Natural killer cell treated with Interleukin-12 subunit alpha and Interleukin-12 subunit beta and Interleukin-15 and Interleukin-18, amount 100 ng/mL, for 72 hours (primary cell): ENCODE measurements at regions not wholly inside any gene's neighbourhood (a gene's known extent, or its start where the extent isn't known, plus 50 kb on each side); places are given as distances from the start of the nearest gene placed in this dataset.

Source experiments
- ATAC-seq, 2 donors: fragments of 150-1000 bp; cut with Tn5 transposase in 1 of 2; sonication (Bioruptor Pico), chemical (Tn5 transposase) in 1 of 2; 2 replicates each; pipeline ENCODE4 v1.10.0; 2021
- DNase-seq: peaks from one replicate; pipeline ENCODE4 v3.0.0; 2022; ENCODE audit warnings: low spot score
- H3K27ac Mint-ChIP-seq, 2 donors: 1 replicate in 1 of 2; 2 replicates in 1 of 2; pipeline ENCODE4 v1.8.0; 2022; ENCODE audit warnings: mixed read lengths in 2 of 2, mild to moderate bottlenecking in 1 of 2, moderate library complexity in 1 of 2
- H3K27me3 Mint-ChIP-seq, 2 donors: 1 replicate in 1 of 2; 2 replicates in 1 of 2; pipeline ENCODE4 v1.8.0; 2022; ENCODE audit warnings: mixed read lengths in 2 of 2
- H3K36me3 Mint-ChIP-seq: one replicate; pipeline ENCODE4 v1.8.0; 2022; ENCODE audit warnings: mixed read lengths
- H3K4me1 Mint-ChIP-seq, 2 donors: 1 replicate in 1 of 2; 2 replicates in 1 of 2; pipeline ENCODE4 v1.8.0; 2022; ENCODE audit warnings: low read depth in 2 of 2, mixed read lengths in 2 of 2, mild to moderate bottlenecking in 1 of 2
- H3K4me3 Mint-ChIP-seq: one replicate; pipeline ENCODE4 v1.8.0; 2022; ENCODE audit warnings: mixed read lengths
- H3K9me3 Mint-ChIP-seq: 2 replicates; pipeline ENCODE4 v1.8.0; 2022; ENCODE audit warnings: mixed read lengths

- no peak for DNase-seq
- Mint-ChIP-seq H3K4me1 (no peaks in the 10 kb centered on the region), H3K4me3 (no peak overlapping the region), H3K36me3 (no peaks in the 10 kb centered on the region), H3K27ac (no peak overlapping the region), H3K27me3 (peaks cover 0 to 3% of the 10 kb centered on the region in 2 donors), H3K9me3 (no peaks in the 10 kb centered on the region)
- no peak for ATAC-seq
Observed at GRCh38 chr9:119827126-119827525, 457.9 kb upstream of the BRINP1 start.

GRCh38 chr9:119818726-119819435 is 449.6 kb upstream of the BRINP1 start:
- Mint-ChIP-seq H3K36me3 (no peaks in the 10 kb centered on the region), H3K4me3 (no peak overlapping the region), H3K4me1 (no peaks in the 10 kb centered on the region), H3K9me3 (peaks cover 5% of the 10 kb centered on the region), H3K27ac (no peak overlapping the region), H3K27me3 (no peaks in the 10 kb centered on the region)
- ATAC-seq = no peak
- DNase-seq = no peak

GRCh38 chr9:119810645-119811429 is 441.6 kb upstream of the BRINP1 start:
- Mint-ChIP-seq H3K4me1 (no peaks in the 10 kb centered on the region), H3K36me3 (no peaks in the 10 kb centered on the region)
- no peak for ATAC-seq

GRCh38 chr9:119803679-119804078 is 434.4 kb upstream of the BRINP1 start:
- ATAC-seq = no peak
- DNase-seq = no peak
- H3K4me3 Mint-ChIP-seq = no peak overlapping the region
- H3K36me3 Mint-ChIP-seq = no peaks in the 10 kb centered on the region
- H3K4me1 Mint-ChIP-seq = no peaks in the 10 kb centered on the region
- H3K27ac Mint-ChIP-seq = no peak overlapping the region
- H3K9me3 Mint-ChIP-seq = peaks cover 6% of the 10 kb centered on the region
- peaks cover 0 to 3% of the 10 kb centered on the region in 2 donors for H3K27me3 Mint-ChIP-seq

More at GRCh38 chr9:119810645-119811429, 441.6 kb upstream of the BRINP1 start:
- H3K4me3 Mint-ChIP-seq = no peak overlapping the region
- H3K9me3 Mint-ChIP-seq = peaks cover 19% of the 10 kb centered on the region
- no peak for DNase-seq
- H3K27ac Mint-ChIP-seq = no peak overlapping the region
- H3K27me3 Mint-ChIP-seq = peaks cover 0 to 9% of the 10 kb centered on the region in 2 donors

GRCh38 chr9:119802621-119803020 is 433.4 kb upstream of the BRINP1 start:
- ATAC-seq = no peak
- Mint-ChIP-seq H3K9me3 (peaks cover 6% of the 10 kb centered on the region), H3K4me3 (no peak overlapping the region), H3K27ac (no peak overlapping the region), H3K36me3 (no peaks in the 10 kb centered on the region), H3K27me3 (no peaks in the 10 kb centered on the region), H3K4me1 (no peaks in the 10 kb centered on the region)
- no peak for DNase-seq

- no peak for ATAC-seq
- Mint-ChIP-seq H3K9me3 (peaks cover 6% of the 10 kb centered on the region), H3K4me1 (no peaks in the 10 kb centered on the region)
Observed at GRCh38 chr9:119802133-119802532, 432.9 kb upstream of the BRINP1 start.

GRCh38 chr9:119801311-119801710 is 432.1 kb upstream of the BRINP1 start:
- Mint-ChIP-seq H3K4me3 (no peak overlapping the region), H3K4me1 (no peaks in the 10 kb centered on the region), H3K27me3 (no peaks in the 10 kb centered on the region), H3K9me3 (peaks cover 5% of the 10 kb centered on the region), H3K36me3 (no peaks in the 10 kb centered on the region), H3K27ac (no peak overlapping the region)
- ATAC-seq (no peak), DNase-seq (no peak)

More at GRCh38 chr9:119802133-119802532, 432.9 kb upstream of the BRINP1 start:
- Mint-ChIP-seq H3K4me3 (no peak overlapping the region), H3K27ac (no peak overlapping the region), H3K27me3 (no peaks in the 10 kb centered on the region), H3K36me3 (no peaks in the 10 kb centered on the region)
- DNase-seq = no peak

- ATAC-seq (no peak), DNase-seq (no peak)
- Mint-ChIP-seq H3K9me3 (peaks cover 2% of the 10 kb centered on the region), H3K36me3 (no peaks in the 10 kb centered on the region), H3K27me3 (no peaks in the 10 kb centered on the region), H3K4me1 (no peaks in the 10 kb centered on the region), H3K4me3 (no peak overlapping the region), H3K27ac (no peak overlapping the region)
Observed at GRCh38 chr9:119795395-119795794, 426.2 kb upstream of the BRINP1 start.

GRCh38 chr9:119794836-119795235 is 425.6 kb upstream of the BRINP1 start:
- H3K27ac Mint-ChIP-seq = no peak overlapping the region
- no peaks in the 10 kb centered on the region for H3K36me3 Mint-ChIP-seq
- no peaks in the 10 kb centered on the region for H3K4me1 Mint-ChIP-seq
- no peak overlapping the region for H3K4me3 Mint-ChIP-seq
- DNase-seq (no peak), ATAC-seq (no peak)
- H3K9me3 Mint-ChIP-seq = peaks cover 2% of the 10 kb centered on the region
- no peaks in the 10 kb centered on the region for H3K27me3 Mint-ChIP-seq

- no peak overlapping the region for H3K27ac Mint-ChIP-seq
- H3K4me1 Mint-ChIP-seq = no peaks in the 10 kb centered on the region
- no peaks in the 10 kb centered on the region for H3K36me3 Mint-ChIP-seq
- H3K4me3 Mint-ChIP-seq = no peak overlapping the region
- DNase-seq (no peak), ATAC-seq (no peak)
- no peaks in the 10 kb centered on the region for H3K27me3 Mint-ChIP-seq
- H3K9me3 Mint-ChIP-seq = peaks cover 2% of the 10 kb centered on the region
Observed at GRCh38 chr9:119793218-119793617, 424.0 kb upstream of the BRINP1 start.

GRCh38 chr9:119792242-119792641 is 423.0 kb upstream of the BRINP1 start:
- H3K27ac Mint-ChIP-seq = no peak overlapping the region
- H3K9me3 Mint-ChIP-seq = peaks cover 2% of the 10 kb centered on the region
- H3K4me3 Mint-ChIP-seq = no peak overlapping the region
- no peaks in the 10 kb centered on the region for H3K4me1 Mint-ChIP-seq
- no peak for ATAC-seq
- no peak for DNase-seq
- H3K36me3 Mint-ChIP-seq = no peaks in the 10 kb centered on the region
- H3K27me3 Mint-ChIP-seq = no peaks in the 10 kb centered on the region

GRCh38 chr9:119789987-119790386 is 420.8 kb upstream of the BRINP1 start:
- Mint-ChIP-seq H3K9me3 (no peaks in the 10 kb centered on the region), H3K4me3 (no peak overlapping the region)

GRCh38 chr9:119788921-119789320 is 419.7 kb upstream of the BRINP1 start:
- no peak for ATAC-seq
- H3K9me3 Mint-ChIP-seq = no peaks in the 10 kb centered on the region
- no peak overlapping the region for H3K27ac Mint-ChIP-seq
- no peaks in the 10 kb centered on the region for H3K27me3 Mint-ChIP-seq
- H3K4me1 Mint-ChIP-seq = no peaks in the 10 kb centered on the region
- no peak for DNase-seq
- H3K4me3 Mint-ChIP-seq = no peak overlapping the region
- no peaks in the 10 kb centered on the region for H3K36me3 Mint-ChIP-seq

More at GRCh38 chr9:119789987-119790386, 420.8 kb upstream of the BRINP1 start:
- no peaks in the 10 kb centered on the region for H3K4me1 Mint-ChIP-seq
- no peak for DNase-seq
- no peak for ATAC-seq
- no peak overlapping the region for H3K27ac Mint-ChIP-seq
- H3K27me3 Mint-ChIP-seq = no peaks in the 10 kb centered on the region
- H3K36me3 Mint-ChIP-seq = no peaks in the 10 kb centered on the region

- H3K9me3 Mint-ChIP-seq = no peaks in the 10 kb centered on the region
- no peak overlapping the region for H3K27ac Mint-ChIP-seq
- ATAC-seq (no peak), DNase-seq (no peak)
- H3K36me3 Mint-ChIP-seq = no peaks in the 10 kb centered on the region
- no peak overlapping the region for H3K4me3 Mint-ChIP-seq
- no peaks in the 10 kb centered on the region for H3K4me1 Mint-ChIP-seq
- no peaks in the 10 kb centered on the region for H3K27me3 Mint-ChIP-seq
Observed at GRCh38 chr9:119781886-119782285, 412.7 kb upstream of the BRINP1 start.
